ENCODE measurements at regions not wholly inside any gene's neighbourhood (a gene's known extent, or its start where the extent isn't known, plus 50 kb on each side); places are given as distances from the start of the nearest gene placed in this dataset.

DNA sequence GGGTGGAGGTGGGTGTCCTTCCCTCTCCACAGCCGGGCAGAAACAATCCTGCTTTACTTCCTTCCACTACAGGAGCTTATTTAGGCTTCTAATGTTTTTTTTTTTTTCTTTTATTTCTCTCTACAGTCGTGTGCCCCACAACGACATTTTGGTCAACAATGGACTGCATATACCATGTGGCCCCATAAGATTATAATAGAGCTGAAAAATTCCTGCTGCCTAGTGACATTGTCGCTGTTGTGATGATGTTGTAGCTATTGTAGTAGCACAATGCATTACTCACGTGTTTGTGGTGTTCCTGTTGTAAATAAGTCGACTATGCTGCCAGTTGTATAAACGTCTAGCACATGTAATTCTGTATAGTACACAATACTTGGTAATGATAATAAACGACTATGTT lies 153.7 kb downstream of the IL20RB start:
- Histone ChIP-seq H3K4me1 (ENCODE audit: control insufficient read depth in 1 of 2, insufficient read depth in 2 of 2, low read depth in 1 of 2, low read length in 1 of 2) (no peaks in the 10 kb centered on the region), H3K4me3 (ENCODE audit: low read depth in 2 of 2, low read length in 1 of 2) (no peak overlapping the region), H3F3A (replicated peaks; ENCODE audit: insufficient read depth) (no peaks in the 10 kb centered on the region), H4K20me1 (ENCODE audit: insufficient read depth) (no peaks in the 10 kb centered on the region), H3K27me3 (ENCODE audit: insufficient read depth) (no peaks in the 10 kb centered on the region), H3K79me2 (ENCODE audit: insufficient read depth) (no peaks in the 10 kb centered on the region), H3K4me2 (no peak overlapping the region), H2AFZ (ENCODE audit: low read depth) (no peak overlapping the region), H3K36me3 (replicated peaks in 1 of 2; ENCODE audit: control insufficient read depth in 1 of 2, insufficient read depth in 2 of 2, low read length in 1 of 2) (no peaks in the 10 kb centered on the region), H3K9me2 (no peaks in the 10 kb centered on the region), H3K9me3 (no peaks in the 10 kb centered on the region), H3K9ac (no peak overlapping the region), H3K27ac (ENCODE audit: low read depth in 2 of 2, low read length in 1 of 2) (no peak overlapping the region)
- TF ChIP-seq RXRA (IDR thresholded peaks at IDR 0.05; ENCODE audit: borderline replicate concordance, low read depth) (no peak), FOSL2 (IDR thresholded peaks at IDR 0.05; ENCODE audit: borderline replicate concordance, low read depth) (no peak), GABPA (IDR thresholded peaks at IDR 0.05; ENCODE audit: low read depth) (no peak), EZH2phosphoT487 (IDR thresholded peaks at IDR 0.05; ENCODE audit: borderline replicate concordance, low read depth) (no peak), CHD2 (IDR thresholded peaks at IDR 0.05; ENCODE audit: low read length, partially characterized antibody) (no peak), RCOR1 (IDR thresholded peaks at IDR 0.05; ENCODE audit: low read length) (no peak), SIN3A (IDR thresholded peaks at IDR 0.05; ENCODE audit: borderline replicate concordance, low read depth, low read length) (no peak), POLR2AphosphoS5 (IDR thresholded peaks at IDR 0.05; ENCODE audit: low read depth, low read length) (no peak), GATA2 (CRISPR knock-in tag; IDR thresholded peaks at IDR 0.05) (no peak), RFX5 (IDR thresholded peaks at IDR 0.05; ENCODE audit: low read length) (no peak), NFIC (IDR thresholded peaks at IDR 0.05; ENCODE audit: borderline replicate concordance) (no peak), TAF1 (IDR thresholded peaks at IDR 0.05; ENCODE audit: borderline replicate concordance, low read depth, low read length) (no peak), RAD21 (IDR thresholded peaks at IDR 0.05; ENCODE audit: low read length) (no peak), ELF1 (IDR thresholded peaks at IDR 0.05) (no peak)
- TF ChIP-seq, protein P1, sequence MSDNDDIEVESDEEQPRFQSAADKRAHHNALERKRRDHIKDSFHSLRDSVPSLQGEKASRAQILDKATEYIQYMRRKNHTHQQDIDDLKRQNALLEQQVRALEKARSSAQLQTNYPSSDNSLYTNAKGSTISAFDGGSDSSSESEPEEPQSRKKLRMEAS (IDR thresholded peaks at IDR 0.05; ENCODE audit: low read depth) = no peak
- TF ChIP-seq, protein P2, sequence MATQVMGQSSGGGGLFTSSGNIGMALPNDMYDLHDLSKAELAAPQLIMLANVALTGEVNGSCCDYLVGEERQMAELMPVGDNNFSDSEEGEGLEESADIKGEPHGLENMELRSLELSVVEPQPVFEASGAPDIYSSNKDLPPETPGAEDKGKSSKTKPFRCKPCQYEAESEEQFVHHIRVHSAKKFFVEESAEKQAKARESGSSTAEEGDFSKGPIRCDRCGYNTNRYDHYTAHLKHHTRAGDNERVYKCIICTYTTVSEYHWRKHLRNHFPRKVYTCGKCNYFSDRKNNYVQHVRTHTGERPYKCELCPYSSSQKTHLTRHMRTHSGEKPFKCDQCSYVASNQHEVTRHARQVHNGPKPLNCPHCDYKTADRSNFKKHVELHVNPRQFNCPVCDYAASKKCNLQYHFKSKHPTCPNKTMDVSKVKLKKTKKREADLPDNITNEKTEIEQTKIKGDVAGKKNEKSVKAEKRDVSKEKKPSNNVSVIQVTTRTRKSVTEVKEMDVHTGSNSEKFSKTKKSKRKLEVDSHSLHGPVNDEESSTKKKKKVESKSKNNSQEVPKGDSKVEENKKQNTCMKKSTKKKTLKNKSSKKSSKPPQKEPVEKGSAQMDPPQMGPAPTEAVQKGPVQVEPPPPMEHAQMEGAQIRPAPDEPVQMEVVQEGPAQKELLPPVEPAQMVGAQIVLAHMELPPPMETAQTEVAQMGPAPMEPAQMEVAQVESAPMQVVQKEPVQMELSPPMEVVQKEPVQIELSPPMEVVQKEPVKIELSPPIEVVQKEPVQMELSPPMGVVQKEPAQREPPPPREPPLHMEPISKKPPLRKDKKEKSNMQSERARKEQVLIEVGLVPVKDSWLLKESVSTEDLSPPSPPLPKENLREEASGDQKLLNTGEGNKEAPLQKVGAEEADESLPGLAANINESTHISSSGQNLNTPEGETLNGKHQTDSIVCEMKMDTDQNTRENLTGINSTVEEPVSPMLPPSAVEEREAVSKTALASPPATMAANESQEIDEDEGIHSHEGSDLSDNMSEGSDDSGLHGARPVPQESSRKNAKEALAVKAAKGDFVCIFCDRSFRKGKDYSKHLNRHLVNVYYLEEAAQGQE (IDR thresholded peaks at IDR 0.05; ENCODE audit: low read depth, low read length) = no peak
- TF ChIP-seq, protein P3, sequence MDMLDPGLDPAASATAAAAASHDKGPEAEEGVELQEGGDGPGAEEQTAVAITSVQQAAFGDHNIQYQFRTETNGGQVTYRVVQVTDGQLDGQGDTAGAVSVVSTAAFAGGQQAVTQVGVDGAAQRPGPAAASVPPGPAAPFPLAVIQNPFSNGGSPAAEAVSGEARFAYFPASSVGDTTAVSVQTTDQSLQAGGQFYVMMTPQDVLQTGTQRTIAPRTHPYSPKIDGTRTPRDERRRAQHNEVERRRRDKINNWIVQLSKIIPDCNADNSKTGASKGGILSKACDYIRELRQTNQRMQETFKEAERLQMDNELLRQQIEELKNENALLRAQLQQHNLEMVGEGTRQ (IDR thresholded peaks at IDR 0.05; ENCODE audit: borderline replicate concordance, low read depth, low read length) = no peak
- ChIA-PET POLR2A (no interaction called here), CTCF (interaction anchor here (0.9 to 4.6 kb wide), 19 partner anchors 11 to 941 kb away, joined by 3 to 75 read pairs (median 6); no protein-coding TSS in a partner anchor)
- WGBS (ENCODE audit: low lambda C conversion rate) = 26% methylated on average over 8 of the region's 8 CpGs
- DNase-seq = no peak

All from SK-N-SH (cell line).